ENCODE measurements at regions not wholly inside any gene's neighbourhood (a gene's known extent, or its start where the extent isn't known, plus 50 kb on each side); places are given as distances from the start of the nearest gene placed in this dataset.
"Not testable (repeated sequence)": the region's sequence is repeated elsewhere in the genome, so short reads cannot be mapped to it uniquely, and the experiment has no call there.

DNA sequence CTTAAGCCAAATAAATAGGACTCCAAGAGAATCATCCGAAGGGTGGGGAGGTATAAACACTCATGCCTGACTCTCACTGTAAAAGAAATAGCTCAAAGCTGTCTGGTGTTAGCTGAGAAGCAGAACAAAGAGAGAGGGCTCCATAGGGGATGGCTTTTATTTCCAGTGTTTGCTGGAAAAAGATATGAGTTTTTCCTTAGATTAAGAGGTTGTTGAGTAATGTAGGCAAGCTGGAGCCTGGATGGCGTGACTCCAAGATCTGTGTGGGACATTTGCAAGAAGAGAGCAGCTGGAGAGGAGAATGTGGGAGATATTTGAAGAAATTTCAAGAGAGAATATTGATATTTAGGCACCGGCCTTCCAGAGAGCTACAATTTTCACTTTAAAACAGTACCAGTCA lies 793.7 kb upstream of the RGMB start:
- DNase-seq = no peak

DNA sequence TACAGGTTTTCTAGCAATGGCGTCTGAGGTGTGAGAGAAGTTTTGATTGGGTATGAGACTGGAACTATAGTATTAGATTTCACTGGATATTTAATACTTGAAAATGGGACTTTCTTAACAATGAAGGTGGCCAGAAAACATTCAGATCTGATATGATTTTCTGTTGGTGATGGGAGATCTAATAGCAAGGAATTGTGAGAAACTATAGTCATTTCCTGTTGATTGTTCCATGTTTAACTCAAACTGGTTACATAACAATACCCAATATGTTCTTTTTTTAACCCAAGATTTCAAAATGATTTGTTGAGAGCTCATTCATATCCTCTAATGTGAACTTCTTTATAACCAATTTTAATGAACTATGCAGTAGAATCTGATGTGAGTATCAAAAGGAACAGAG lies 793.2 kb upstream of the RGMB start:
- DNase-seq = no peak

DNA sequence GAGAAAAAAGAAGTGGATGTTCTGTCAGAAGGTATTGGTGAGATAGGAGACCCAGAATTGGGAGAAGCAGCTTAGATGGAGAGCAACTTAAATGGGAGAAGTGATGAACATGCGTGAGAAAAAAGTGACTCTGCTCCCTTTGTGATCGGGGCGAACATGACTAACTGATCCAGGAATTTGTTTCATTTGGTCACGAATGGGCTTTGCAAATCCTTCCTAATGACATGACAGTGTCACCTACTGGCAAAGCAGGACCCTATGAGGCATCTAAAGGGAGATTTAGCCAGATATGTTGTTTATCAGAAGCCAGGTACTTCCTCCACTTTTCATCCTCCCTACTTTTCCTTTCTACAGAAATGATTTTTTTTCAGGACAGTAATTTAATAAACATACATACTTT lies 787.4 kb upstream of the RGMB start:
- no peak for DNase-seq

DNA sequence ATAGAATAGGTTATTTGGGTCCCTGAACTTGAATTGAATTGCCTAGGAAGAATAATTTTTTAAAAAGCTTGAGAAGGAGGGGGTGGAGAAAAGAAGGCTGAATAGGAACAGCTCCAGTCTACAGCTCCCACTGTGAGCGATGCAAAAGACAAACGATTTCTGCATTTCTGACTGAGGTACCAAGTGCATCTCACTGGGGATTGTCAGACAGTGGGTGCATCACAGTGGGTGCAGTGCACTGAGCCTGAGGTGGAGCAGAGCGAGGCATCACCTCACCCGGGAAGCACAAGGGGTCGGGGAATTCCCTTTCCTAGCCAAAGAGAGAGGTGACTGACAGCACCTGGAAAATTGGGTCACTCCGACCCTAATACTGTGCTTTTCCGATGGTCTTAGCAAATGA lies 782.2 kb upstream of the RGMB start:
- no peak for DNase-seq

DNA sequence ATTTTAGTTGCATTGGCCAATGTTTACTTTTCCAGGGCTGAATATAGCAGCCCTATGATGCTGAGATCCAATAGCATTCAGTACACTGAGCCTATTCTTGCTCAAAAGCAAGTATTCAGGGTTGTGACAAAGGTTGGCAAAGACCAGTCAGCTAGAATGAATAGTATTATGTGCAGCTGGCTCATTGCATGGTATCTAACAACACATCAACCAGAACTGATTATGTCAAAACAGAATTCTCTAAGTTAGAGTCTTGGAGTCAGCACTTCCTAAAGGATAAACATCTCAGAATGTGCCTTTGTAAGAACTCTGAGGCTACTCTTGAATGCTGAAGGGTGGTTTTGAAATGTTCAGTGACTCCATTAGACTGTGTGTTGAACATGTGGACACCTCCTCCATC lies 774.5 kb upstream of the RGMB start:
- DNase-seq = no peak

DNA sequence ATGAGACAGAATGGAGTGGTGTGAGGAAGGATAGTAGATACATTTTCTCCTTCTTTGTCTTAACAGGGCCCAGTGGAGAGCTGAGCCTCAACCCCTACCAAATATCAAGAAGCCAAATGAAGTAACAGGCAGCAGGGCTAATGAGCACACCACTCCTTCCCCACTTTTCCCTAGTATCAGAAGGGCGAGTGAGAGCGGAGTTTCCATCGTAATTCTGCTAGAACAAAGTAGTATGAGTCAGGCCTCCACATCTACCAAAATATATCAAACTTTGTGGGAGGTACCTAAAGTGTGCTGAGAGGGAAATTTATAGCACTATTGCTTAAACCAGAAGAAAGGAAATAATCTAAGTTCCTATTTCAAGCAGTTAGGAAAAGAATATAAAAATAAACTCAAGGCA lies 769.0 kb upstream of the RGMB start:
- DNase-seq = no peak

DNA sequence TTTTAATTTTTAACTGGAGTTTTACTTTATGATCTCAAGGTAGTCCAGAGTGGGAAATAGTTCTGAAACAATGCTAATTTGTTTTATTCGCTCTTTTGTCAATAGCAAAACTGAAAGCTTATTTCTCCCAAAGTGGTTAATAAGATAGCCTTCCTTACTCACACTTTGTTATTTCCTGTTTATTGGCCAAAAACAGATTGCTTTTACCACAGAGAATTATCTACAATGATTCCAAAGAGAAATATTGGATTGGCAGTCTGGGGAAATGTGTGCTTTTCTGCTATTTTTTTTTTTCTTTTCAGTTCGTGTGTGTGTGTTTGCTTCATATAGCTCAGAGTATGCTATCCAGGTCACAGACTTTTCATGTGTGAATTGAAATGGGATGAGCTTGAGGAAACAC lies 756.7 kb upstream of the RGMB start:
- no peak for DNase-seq

DNA sequence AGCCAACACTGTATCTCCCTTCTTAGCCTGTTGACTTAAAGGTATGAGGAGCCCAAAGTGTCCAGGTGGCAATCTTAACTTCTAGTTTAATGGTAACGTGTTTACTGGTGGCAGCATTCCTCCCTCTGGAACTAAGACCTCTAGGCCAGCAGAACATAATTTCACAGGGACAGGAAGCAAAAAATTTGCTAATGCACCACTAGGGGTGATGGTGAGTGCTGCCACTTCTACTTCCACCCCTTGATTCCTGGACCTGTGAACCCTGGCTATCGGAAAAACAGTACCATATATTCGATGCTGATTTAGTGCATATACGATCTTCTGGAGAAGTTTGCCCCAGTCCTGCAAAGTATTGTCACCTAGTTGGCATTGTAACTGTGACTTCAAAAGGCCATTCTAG lies 743.2 kb upstream of the RGMB start:
- not testable (repeated sequence) for DNase-seq

DNA sequence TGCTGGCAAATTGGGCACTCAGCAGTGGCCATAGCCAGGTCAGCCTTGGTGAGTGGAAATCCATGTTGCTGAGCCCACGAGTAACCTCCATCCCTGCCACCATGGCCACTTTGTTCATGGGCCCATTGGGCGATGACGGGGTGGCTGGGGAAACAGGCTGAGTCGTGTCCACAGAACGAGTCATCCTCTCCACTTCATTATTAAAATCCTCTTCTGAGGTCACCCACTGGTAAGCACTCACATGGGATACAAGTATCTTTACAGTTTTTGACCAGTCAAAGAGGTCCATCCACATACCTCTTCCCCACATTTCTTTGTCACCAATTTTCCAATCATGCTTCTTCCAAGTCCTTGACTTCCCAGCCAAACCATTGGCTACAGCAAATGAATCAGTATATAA lies 742.4 kb upstream of the RGMB start:
- not testable (repeated sequence) for DNase-seq

DNA sequence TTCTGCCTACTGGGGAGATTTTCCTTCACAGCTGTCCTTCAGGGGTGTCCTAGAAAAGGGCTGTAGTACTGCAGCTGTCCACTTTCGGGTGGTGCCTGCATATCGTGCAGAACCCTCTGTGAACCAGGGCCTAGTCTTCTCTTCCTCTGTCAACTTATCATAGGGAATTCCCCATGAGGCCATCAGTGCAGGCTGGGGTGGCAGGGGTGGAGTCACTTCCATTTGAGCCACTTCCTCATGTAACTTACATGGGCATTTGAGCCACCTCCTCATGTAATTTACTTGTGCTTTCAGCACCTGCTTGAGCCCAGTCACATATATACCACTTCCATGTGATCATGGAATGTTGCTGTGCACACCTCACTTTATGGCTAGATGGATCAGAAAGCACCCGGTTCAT lies 742.0 kb upstream of the RGMB start:
- no peak for DNase-seq

DNA sequence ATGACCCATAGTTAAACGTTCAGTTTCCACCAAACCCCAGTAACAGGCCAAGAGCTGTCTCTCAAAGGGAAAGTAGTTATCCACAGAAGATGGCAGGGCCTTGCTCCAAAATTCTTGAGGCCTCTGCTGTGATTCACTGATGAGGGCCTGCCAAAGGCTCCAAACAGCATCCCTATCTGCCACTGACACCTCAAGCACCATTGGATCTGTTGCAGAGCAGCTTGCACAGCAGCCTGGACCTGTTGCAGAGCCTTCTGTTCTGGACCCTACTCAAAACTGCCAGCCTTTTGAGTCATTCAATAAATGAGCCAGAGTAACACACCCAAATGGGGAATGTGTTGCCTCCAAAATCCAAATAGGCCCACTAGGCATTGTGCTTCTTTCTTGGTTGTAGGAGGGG lies 741.5 kb upstream of the RGMB start:
- no peak for DNase-seq

DNA sequence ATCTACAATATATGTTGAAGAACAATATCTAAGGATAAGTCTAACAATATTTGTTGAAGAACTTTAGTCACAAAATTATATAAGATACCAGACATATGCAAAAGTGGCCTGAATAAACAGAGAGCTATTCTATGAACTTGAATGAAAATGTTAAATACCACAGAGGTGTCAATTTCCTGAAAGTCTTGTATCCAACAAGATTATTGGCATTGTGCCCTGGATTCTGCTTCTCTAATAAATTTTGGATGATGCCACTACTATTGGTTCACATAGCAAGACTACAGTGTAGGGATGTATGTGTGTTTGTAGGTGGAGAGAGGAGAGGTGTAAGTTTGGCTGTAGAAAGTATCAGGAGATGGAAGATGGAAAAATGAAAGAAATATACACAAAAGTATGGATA lies 731.8 kb upstream of the RGMB start:
- no peak for DNase-seq

DNA sequence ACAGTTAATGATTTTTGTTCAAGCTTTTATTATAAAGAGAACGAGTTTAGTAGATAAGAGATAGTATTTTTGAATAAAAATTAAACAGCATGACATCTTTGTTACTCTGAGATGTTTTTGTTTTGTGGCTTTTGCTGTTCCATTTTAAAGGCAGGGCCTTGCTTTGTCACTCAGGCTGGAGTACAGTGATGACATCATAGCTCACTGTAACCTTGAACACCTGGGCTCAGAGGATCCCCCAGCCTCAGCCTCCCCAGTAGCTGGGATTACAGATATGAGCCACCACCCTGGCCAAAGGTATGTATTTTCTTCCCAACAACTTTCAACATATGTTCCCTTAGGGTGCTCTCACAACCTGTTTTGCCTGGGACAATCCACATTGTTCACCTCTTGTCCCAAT lies 730.9 kb upstream of the RGMB start:
- DNase-seq = no peak

DNA sequence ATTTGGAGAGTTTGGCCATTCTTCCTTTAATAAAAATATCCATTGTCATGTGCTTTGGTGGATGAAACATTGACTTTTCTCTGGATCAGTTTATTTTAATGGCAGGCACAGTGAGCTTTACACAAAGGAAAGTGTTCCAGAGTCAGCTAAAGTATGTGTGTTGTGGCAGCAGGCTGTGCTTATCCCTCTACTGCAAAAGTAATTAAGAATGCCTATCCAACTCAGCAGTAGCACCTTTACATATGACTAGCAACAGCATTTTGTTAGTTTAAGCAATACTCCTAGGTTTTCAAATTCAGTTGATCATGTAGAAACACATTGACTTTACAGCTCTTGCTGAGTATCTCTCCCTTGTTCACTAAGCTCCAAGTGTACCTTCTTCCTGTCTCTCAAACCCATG lies 730.5 kb upstream of the RGMB start:
- DNase-seq = no peak

DNA sequence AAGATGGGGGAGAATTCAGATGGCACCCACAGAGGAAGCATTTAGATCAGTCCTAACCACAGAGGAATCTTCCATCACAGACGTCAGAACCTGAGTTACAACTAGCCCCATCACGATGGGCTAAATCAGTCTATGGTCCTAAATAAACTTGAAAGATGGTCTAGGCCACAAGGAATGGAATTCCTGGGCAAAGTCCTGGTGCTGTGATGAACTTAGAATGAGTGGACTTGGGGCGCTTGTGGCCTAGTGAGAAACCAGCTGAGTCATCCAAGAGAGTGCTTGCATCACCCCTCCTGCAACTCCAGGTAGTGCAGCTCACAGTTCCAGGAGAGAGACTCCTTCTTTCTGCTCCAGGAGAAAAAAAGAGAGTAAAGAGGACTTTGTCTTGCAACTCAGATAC lies 722.9 kb upstream of the RGMB start:
- no peak for DNase-seq

DNA sequence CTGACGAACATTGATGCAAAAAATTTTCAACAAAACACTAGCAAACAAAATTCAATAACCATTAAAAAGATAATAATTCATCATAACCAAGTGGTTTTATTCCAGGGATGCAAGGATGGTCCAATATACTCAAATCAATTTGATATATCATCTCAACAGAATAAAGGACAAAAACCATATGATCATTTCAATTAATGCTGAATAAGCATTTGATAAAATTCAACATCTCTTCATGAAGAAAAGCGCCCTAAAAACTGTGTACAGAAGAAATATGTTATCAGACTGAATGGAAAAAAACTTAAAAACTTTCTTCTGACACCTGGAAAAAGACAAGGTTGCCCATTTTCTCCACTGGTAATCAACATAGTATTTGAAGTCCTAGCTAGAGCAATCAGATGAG lies 720.3 kb upstream of the RGMB start:
- no peak for DNase-seq

DNA sequence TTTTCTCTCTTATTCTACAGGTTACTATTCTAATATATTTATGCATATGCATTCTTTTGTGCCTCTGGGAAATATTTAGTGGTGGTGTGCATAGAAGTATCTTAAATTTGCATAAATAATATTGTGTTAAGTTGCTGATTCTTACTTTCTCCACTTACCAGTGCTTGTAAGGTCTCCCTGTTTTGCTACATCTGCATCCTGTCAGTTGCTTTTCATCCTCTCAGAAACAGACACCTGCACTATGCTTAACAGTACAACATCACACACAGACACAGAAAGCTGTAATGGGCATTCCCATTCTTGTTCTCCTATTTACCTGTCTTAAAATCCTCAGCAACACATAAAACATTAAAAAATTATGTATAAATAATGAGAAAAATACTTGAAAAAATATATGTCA lies 713.3 kb upstream of the RGMB start:
- no peak for DNase-seq

DNA sequence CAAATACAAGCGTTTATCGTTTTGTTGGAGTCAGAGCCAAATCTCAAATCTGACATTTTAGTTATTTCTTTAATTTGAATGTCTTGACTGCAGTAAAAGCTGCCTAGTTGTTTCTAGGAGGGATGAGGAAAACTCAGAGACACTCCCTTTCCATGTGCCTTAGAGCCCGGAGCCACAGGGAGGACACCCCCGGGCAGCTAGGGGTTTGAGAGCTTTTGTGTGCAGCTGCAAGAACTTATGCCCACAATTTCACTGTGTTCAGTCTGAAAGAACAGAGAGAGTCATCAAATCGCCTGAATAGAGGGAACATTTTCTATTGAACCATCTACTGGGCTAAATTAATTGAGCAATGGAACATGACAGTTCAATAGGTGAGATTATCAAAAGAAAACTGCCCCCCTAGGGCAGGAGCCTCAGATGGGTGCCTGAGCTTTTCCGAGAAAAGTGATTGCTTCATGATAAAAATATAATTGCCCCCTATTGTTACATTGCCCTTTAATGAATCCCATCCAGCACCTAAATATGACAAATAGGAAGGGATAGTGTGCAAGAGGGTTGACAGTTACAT lies 709.3 kb upstream of the RGMB start:
- DNase-seq = no peak

DNA sequence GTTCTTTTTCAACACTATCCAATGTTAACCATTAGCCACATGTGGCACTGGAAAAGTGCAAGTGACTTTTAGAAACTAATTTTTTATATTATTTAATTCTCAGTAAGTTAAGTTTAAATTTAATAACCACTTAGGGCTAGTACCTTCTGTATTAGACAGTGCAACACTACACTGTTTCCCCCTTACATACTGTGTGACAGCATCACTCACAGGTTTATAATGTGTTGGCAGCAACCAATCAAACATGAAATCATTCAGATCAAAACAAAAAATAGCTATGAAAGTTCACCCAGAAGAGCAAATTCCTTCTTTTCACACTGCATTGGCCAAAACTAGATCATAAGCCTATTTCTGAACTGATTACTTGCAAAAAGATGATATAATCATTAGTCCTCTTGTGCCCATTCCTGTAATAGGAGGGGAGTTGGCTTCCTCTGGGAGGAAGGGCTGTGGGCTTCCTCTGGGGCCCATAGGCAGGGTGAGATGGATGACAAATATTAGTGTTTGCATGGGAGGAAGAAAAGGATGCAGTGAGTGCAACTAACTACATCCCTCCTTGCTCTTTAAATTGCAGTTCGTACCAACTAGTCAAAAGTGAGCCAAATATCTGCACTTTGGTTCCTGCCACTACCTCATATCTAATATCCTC lies 708.1 kb upstream of the RGMB start:
- DNase-seq = no peak

DNA sequence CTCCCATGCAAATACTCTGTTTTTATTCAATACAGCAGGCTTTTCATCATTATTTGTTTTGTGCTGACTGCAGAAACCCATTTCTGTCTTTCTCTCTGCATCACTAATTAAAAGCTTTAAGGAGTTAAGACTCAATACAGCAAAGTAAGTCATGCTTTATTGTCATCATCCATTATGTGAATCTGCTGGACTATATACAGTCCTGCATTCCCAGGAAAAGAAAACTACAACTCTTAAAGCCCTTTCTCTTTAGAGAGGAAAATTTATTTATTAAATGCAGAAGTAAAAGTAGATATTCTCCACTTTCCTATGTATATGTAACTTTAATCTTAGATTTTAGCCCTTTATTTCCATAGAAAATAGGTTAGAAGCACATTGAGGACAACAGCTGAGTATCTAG lies 706.6 kb upstream of the RGMB start:
- no peak for DNase-seq

DNA sequence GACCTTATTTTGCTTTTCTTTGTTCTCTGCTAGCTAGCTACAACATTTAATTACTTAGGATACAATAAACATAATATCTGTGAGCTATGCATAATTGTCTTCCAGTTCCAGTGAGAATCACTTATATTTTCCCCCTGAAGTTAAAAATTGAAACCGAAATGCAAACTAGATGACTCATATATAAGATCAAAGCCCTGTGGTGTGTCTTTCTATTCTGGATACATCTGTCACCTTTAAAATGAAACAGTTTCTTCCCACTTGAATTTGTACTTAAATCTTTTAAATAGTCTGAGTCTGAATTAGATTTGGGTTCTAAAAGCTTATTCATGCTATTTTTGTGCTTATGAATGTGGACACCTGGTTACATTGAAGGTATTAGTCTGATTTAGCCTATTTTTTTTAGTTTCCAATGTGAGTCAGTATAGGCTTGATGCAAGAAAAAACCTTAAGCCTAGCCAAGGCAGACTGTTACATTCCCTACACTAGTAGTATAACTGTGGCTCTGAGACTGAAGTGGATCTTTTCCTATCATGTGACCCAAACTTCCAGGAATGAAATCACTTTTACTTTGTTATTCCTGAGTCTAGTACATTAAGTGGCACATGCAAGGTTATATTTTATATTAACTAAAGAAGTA lies 703.5 kb upstream of the RGMB start:
- DNase-seq = no peak

DNA sequence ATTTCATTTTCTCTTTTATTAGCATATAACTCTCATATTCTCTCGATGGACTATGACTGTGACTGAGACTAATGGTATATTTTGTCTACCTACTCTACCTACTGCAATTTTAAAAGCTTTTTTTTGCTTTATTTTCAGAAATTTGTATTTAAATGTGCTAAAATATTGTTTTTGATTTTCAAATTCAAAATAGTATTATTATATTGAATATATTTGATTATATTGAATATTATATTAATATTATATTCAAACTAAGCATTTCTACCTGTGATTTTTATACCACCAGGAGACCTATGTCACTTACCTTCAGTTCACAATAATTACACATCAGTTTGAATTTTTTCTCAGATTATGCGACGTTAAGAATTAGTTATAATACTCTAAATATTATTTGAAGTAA lies 700.5 kb upstream of the RGMB start:
- no peak for DNase-seq

DNA sequence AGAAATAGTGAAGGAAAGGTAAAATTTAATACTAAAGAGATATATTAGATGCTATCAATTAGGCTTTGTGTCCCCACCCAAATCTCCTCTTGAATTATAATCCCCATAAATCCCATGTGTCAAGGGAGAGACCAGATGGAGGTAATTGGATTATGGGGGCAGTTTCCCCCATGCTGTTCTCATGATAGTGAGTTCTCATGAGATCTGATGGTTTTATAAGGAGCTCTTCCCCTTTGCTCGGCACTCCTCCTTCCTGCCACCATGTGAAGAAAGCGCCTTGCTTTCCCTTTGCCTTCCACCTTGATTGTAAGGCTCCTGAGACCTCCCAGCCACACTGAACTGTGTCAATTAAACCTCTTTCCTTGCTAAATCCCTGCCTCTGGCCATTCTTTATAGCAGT lies 697.0 kb upstream of the RGMB start:
- no peak for DNase-seq

DNA sequence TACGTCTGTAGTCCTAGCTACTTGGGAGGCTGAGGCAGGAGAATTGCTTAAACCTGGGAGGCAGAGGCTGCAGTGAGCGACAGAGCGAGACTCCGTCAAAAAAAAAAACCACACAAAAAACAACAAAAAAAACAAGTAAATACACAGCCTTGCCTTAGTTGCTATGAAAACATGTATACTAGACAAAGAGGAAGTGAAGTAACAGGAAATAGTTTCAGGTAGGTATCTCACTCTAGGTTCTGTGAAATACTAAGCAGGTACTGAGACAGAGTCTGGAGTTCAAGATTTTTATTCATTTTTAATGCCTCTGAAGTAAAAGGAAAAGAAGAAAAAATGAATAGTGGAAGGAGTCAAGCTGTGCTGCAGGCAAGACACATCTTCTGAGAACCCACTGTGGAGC lies 687.9 kb upstream of the RGMB start:
- no peak for DNase-seq

DNA sequence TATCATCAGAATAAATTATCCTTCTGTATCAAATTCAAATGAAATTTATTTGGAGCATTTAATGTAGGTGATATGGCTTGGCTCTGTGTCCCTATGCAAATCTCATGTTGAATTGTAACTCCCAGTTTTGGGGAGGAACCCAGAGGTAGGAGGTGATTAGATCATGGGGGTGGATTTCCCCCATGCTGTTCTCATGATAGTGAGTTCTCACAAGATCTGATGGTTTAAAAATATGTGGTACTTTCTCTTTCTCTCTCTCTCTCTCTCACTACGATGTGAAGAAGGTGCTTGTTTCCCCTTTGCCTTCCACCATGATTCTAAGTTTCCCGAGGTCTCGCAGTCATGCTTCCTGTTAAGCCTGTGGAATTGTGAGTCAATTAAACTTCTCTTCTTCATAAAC lies 678.4 kb upstream of the RGMB start:
- no peak for DNase-seq

All from stimulated activated CD4-positive, alpha-beta T cell treated with anti-CD3 and anti-CD28 coated beads, Interleukin-2, amount 100 ng/mL, for 48 hours (primary cell).